H1 (cell line): ENCODE measurements at regions not wholly inside any gene's neighbourhood (a gene's known extent, or its start where the extent isn't known, plus 50 kb on each side); places are given as distances from the start of the nearest gene placed in this dataset.

Source experiments
- CTBP2 ChIP-seq: IDR thresholded peaks from 2 replicates; pipeline ENCODE4 v1.7.0; 2011; ENCODE audit warnings: borderline replicate concordance, mild to moderate bottlenecking, moderate library complexity, mixed read lengths, low read length; ENCODE audit not compliant: insufficient read depth, insufficient read length
- EZH2 ChIP-seq: fragments of 200-600 bp; sonication (generic); IDR thresholded peaks from 2 replicates; pipeline ENCODE4 v1.7.1; 2012; ENCODE audit warnings: low read depth, mild to moderate bottlenecking, moderate library complexity, low read length, inconsistent platforms; ENCODE audit not compliant: severe bottlenecking
- JUND ChIP-seq: IDR thresholded peaks from 2 replicates; pipeline ENCODE4 v1.6.1; 2011; ENCODE audit warnings: mild to moderate bottlenecking, improper control_type of control experiment, low read length
- NANOG ChIP-seq: IDR thresholded peaks from 2 replicates; pipeline ENCODE4 v1.6.1; 2011; ENCODE audit warnings: low read length, low read depth, mild to moderate bottlenecking, inconsistent platforms; ENCODE audit not compliant: insufficient read depth, poor library complexity, severe bottlenecking
- RAD21 ChIP-seq, 2 experiments: IDR thresholded peaks in 1 of 2; conservative IDR thresholded peaks in 1 of 2; 2 replicates each; pipeline ENCODE4 v1.6.1; 2011; ENCODE audit warnings: low read depth in 2 of 2, low read length in 2 of 2, improper control_type of control experiment in 1 of 2, inconsistent platforms in 1 of 2, mild to moderate bottlenecking in 1 of 2, moderate library complexity in 1 of 2

GRCh38 chr13:31053091-31053490, 108.6 kb downstream of the HSPH1 start (continued):
- TF ChIP-seq JUND: no peak
- no peak for TF ChIP-seq RAD21 (IDR thresholded peaks at IDR 0.05 in 1 of 2, conservative IDR thresholded peaks at IDR 0.05 in 1 of 2; ENCODE audit: low read depth in 2 of 2, low read length in 2 of 2)
- TF ChIP-seq EZH2: no peak
- TF ChIP-seq CTBP2: no peak
- no peak for TF ChIP-seq NANOG
